ENCODE measurements at regions not wholly inside any gene's neighbourhood (a gene's known extent, or its start where the extent isn't known, plus 50 kb on each side); places are given as distances from the start of the nearest gene placed in this dataset.
"Not testable (repeated sequence)": the region's sequence is repeated elsewhere in the genome, so short reads cannot be mapped to it uniquely, and the experiment has no call there.

- in situ Hi-C loops (cut with HindIII; ENCODE audit: low pct_unique_long_range_greater_than_20kb, low sequenced_read_pairs): no loop called here
- TF ChIP-seq JUND (IDR thresholded peaks at IDR 0.05; ENCODE audit: low read depth): no peak
Measured at GRCh38 chr14:43168371-43168925, 1338.6 kb downstream of the FSCB start.

GRCh38 chr14:43166163-43166562 lies 1340.9 kb downstream of the FSCB start:
- no peak for DNase-seq (ENCODE audit: low read depth in 1 of 2, low spot score in 1 of 2)
- in situ Hi-C loops (cut with HindIII; ENCODE audit: low pct_unique_long_range_greater_than_20kb, low sequenced_read_pairs): no loop called here
- no peak for TF ChIP-seq JUND (IDR thresholded peaks at IDR 0.05; ENCODE audit: low read depth)

More at GRCh38 chr14:43168371-43168925, 1338.6 kb downstream of the FSCB start:
- DNase-seq (ENCODE audit: low read depth in 1 of 2, low spot score in 1 of 2): no peak

GRCh38 chr14:43165651-43166050 lies 1341.4 kb downstream of the FSCB start:
- in situ Hi-C loops (cut with HindIII; ENCODE audit: low pct_unique_long_range_greater_than_20kb, low sequenced_read_pairs): no loop called here
- peak in 1 of 2 experiments; percentile 22 for DNase-seq (ENCODE audit: low read depth in 1 of 2, low spot score in 1 of 2)
- TF ChIP-seq JUND (IDR thresholded peaks at IDR 0.05; ENCODE audit: low read depth): no peak

- in situ Hi-C loops (cut with HindIII; ENCODE audit: low pct_unique_long_range_greater_than_20kb, low sequenced_read_pairs): no loop called here
- DNase-seq (ENCODE audit: low read depth in 1 of 2, low spot score in 1 of 2): no peak
- TF ChIP-seq JUND (IDR thresholded peaks at IDR 0.05; ENCODE audit: low read depth): no peak
Measured at GRCh38 chr14:43161477-43161876, 1345.6 kb downstream of the FSCB start.

- TF ChIP-seq JUND (IDR thresholded peaks at IDR 0.05; ENCODE audit: low read depth): no peak
- in situ Hi-C loops (cut with HindIII; ENCODE audit: low pct_unique_long_range_greater_than_20kb, low sequenced_read_pairs): no loop called here
- DNase-seq (ENCODE audit: low read depth in 1 of 2, low spot score in 1 of 2): no peak
Measured at GRCh38 chr14:43157661-43158060, 1349.4 kb downstream of the FSCB start.

GRCh38 chr14:43155924-43156323 lies 1351.2 kb downstream of the FSCB start:
- no peak for TF ChIP-seq JUND (IDR thresholded peaks at IDR 0.05; ENCODE audit: low read depth)
- in situ Hi-C loops (cut with HindIII; ENCODE audit: low pct_unique_long_range_greater_than_20kb, low sequenced_read_pairs): no loop called here
- no peak for DNase-seq (ENCODE audit: low read depth in 1 of 2, low spot score in 1 of 2)

GRCh38 chr14:43155258-43155657 lies 1351.8 kb downstream of the FSCB start:
- in situ Hi-C loops (cut with HindIII; ENCODE audit: low pct_unique_long_range_greater_than_20kb, low sequenced_read_pairs): no loop called here
- TF ChIP-seq JUND (IDR thresholded peaks at IDR 0.05; ENCODE audit: low read depth): no peak
- no peak for DNase-seq (ENCODE audit: low read depth in 1 of 2, low spot score in 1 of 2)

GRCh38 chr14:43147485-43147884 lies 1359.6 kb downstream of the FSCB start:
- DNase-seq (ENCODE audit: low read depth in 1 of 2, low spot score in 1 of 2): no peak
- in situ Hi-C loops (cut with HindIII; ENCODE audit: low pct_unique_long_range_greater_than_20kb, low sequenced_read_pairs): no loop called here
- no peak for TF ChIP-seq JUND (IDR thresholded peaks at IDR 0.05; ENCODE audit: low read depth)

- DNase-seq (ENCODE audit: low read depth in 1 of 2, low spot score in 1 of 2): no peak
- in situ Hi-C loops (cut with HindIII; ENCODE audit: low pct_unique_long_range_greater_than_20kb, low sequenced_read_pairs): no loop called here
- no peak for TF ChIP-seq JUND (IDR thresholded peaks at IDR 0.05; ENCODE audit: low read depth)
Measured at GRCh38 chr14:43145361-43145760, 1361.7 kb downstream of the FSCB start.

- no peak for DNase-seq (ENCODE audit: low read depth in 1 of 2, low spot score in 1 of 2)
- no peak for TF ChIP-seq JUND (IDR thresholded peaks at IDR 0.05; ENCODE audit: low read depth)
- in situ Hi-C loops (cut with HindIII; ENCODE audit: low pct_unique_long_range_greater_than_20kb, low sequenced_read_pairs): no loop called here
Measured at GRCh38 chr14:43143106-43143505, 1364.0 kb downstream of the FSCB start.

- DNase-seq (ENCODE audit: low read depth in 1 of 2, low spot score in 1 of 2): no peak
- in situ Hi-C loops (cut with HindIII; ENCODE audit: low pct_unique_long_range_greater_than_20kb, low sequenced_read_pairs): no loop called here
- TF ChIP-seq JUND (IDR thresholded peaks at IDR 0.05; ENCODE audit: low read depth): no peak
Measured at GRCh38 chr14:43141636-43142191, 1365.4 kb downstream of the FSCB start.

- in situ Hi-C loops (cut with HindIII; ENCODE audit: low pct_unique_long_range_greater_than_20kb, low sequenced_read_pairs): no loop called here
- no peak for TF ChIP-seq JUND (IDR thresholded peaks at IDR 0.05; ENCODE audit: low read depth)
- no peak for DNase-seq (ENCODE audit: low read depth in 1 of 2, low spot score in 1 of 2)
Measured at GRCh38 chr14:43140453-43140852, 1366.6 kb downstream of the FSCB start.

GRCh38 chr14:43135877-43136411 lies 1371.1 kb downstream of the FSCB start:
- TF ChIP-seq JUND (IDR thresholded peaks at IDR 0.05; ENCODE audit: low read depth): no peak
- in situ Hi-C loops (cut with HindIII; ENCODE audit: low pct_unique_long_range_greater_than_20kb, low sequenced_read_pairs): no loop called here
- DNase-seq (ENCODE audit: low read depth in 1 of 2, low spot score in 1 of 2): no peak

GRCh38 chr14:43132441-43132840 lies 1374.6 kb downstream of the FSCB start:
- in situ Hi-C loops (cut with HindIII; ENCODE audit: low pct_unique_long_range_greater_than_20kb, low sequenced_read_pairs): no loop called here
- no peak for TF ChIP-seq JUND (IDR thresholded peaks at IDR 0.05; ENCODE audit: low read depth)
- DNase-seq (ENCODE audit: low read depth in 1 of 2, low spot score in 1 of 2): no peak

GRCh38 chr14:43128429-43128828 lies 1378.7 kb downstream of the FSCB start:
- in situ Hi-C loops (cut with HindIII; ENCODE audit: low pct_unique_long_range_greater_than_20kb, low sequenced_read_pairs); DNase-seq (ENCODE audit: low read depth in 1 of 2, low spot score in 1 of 2): not testable (repeated sequence)

GRCh38 chr14:43127874-43128273 lies 1379.2 kb downstream of the FSCB start:
- in situ Hi-C loops (cut with HindIII; ENCODE audit: low pct_unique_long_range_greater_than_20kb, low sequenced_read_pairs); DNase-seq (ENCODE audit: low read depth in 1 of 2, low spot score in 1 of 2): not testable (repeated sequence)
